Upper lobe of left lung (tissue), 6 donors: ENCODE measurements at regions not wholly inside any gene's neighbourhood (a gene's known extent, or its start where the extent isn't known, plus 50 kb on each side); places are given as distances from the start of the nearest gene placed in this dataset.

Source experiments
- ATAC-seq, 2 donors: fragments of 200-7000 bp; cut with Tn5 transposase; one replicate each; pipeline ENCODE4 v1.9.1; 2022; ENCODE audit warnings: mild to moderate bottlenecking in 2 of 2, moderate library complexity in 2 of 2; ENCODE audit not compliant: low FRiP score in 2 of 2
- DNase-seq, 2 donors: peaks; one replicate each; pipeline ENCODE4 v3.0.0-alpha.2; 2019 to 2020
- H3K27ac ChIP-seq, 4 donors: fragments of 200-600 bp; sonication (generic); one replicate each; pipeline ENCODE4 v1.5.1; 2016 to 2019
- H3K27me3 ChIP-seq, 4 donors: fragments of 200-600 bp; sonication (generic); one replicate each; pipeline ENCODE4 v1.5.1; 2017 to 2019
- H3K36me3 ChIP-seq, 4 donors: fragments of 200-600 bp; sonication (generic); one replicate each; pipeline ENCODE4 v1.5.1; 2016 to 2019
- H3K4me1 ChIP-seq, 4 donors: fragments of 200-600 bp; sonication (generic); one replicate each; pipeline ENCODE4 v1.5.1; 2018 to 2019
- H3K4me3 ChIP-seq, 4 donors: fragments of 200-600 bp; sonication (generic); one replicate each; pipeline ENCODE4 v1.5.1; 2017 to 2019; ENCODE audit warnings: mild to moderate bottlenecking in 2 of 4, moderate library complexity in 1 of 4
- H3K9me3 ChIP-seq, 4 donors: fragments of 200-600 bp; sonication (generic); one replicate each; pipeline ENCODE4 v1.5.1; 2018 to 2019
- CTCF ChIP-seq, 6 experiments: fragments of 450-650 bp in 4 of 6; fragments of 200-600 bp in 2 of 6; sonication (generic) in 2 of 6; IDR thresholded peaks; one replicate each; pipeline ENCODE4 v1.5.1; 2016 to 2019; ENCODE audit warnings: antibody characterized with exemption in 6 of 6
- EP300 ChIP-seq, 4 donors: sonication (generic); formaldehyde crosslinking; IDR thresholded peaks; one replicate each; pipeline ENCODE4 v1.5.1; 2017; ENCODE audit warnings: antibody characterized with exemption in 4 of 4, control low read depth in 2 of 4
- POLR2A ChIP-seq, 4 donors: fragments of 450-650 bp; IDR thresholded peaks; one replicate each; pipeline ENCODE4 v1.5.1; 2016 to 2017; ENCODE audit warnings: antibody characterized with exemption in 4 of 4, mild to moderate bottlenecking in 2 of 4
- POLR2AphosphoS5 ChIP-seq, 2 donors: sonication (generic); formaldehyde crosslinking; IDR thresholded peaks; one replicate each; pipeline ENCODE4 v1.5.1; 2017; ENCODE audit warnings: antibody characterized with exemption in 2 of 2
- WGBS, 2 donors: methylation state at CpG; one replicate each; pipeline ENCODE4 v1.1.5; 2017 to 2018; 5-methylcytosine and 5-hydroxymethylcytosine counted together
- donor health status: DM: no; HTN: no; CAD: no; lungs with moderate emphysema.
- donor health status: DM: no; HTN: yes; CAD: no; lungs with severe emphysema.

GRCh38 chr18:32598144-32598543 is 127.5 kb upstream of the GAREM1 start:
- TF ChIP-seq CTCF (IDR thresholded peaks at IDR 0.05) = no peak
- TF ChIP-seq EP300 (IDR thresholded peaks at IDR 0.05) = no peak
- TF ChIP-seq POLR2A (IDR thresholded peaks at IDR 0.05) = no peak
- no peak overlapping the region for H3K4me3 ChIP-seq
- ATAC-seq (no peak), DNase-seq (no peak)
- H3K27ac ChIP-seq = no peak overlapping the region
- H3K4me1 ChIP-seq = no peaks in the 10 kb centered on the region
- no peaks in the 10 kb centered on the region for H3K27me3 ChIP-seq
- 85 to 87% methylated on average over 3 of the region's 3 CpGs for whole genome bisulfite sequencing, 2 donors
- no peaks in the 10 kb centered on the region for H3K36me3 ChIP-seq
- no peaks in the 10 kb centered on the region for H3K9me3 ChIP-seq

- H3K36me3 ChIP-seq = no peaks in the 10 kb centered on the region
- no peak overlapping the region for H3K27ac ChIP-seq
- 48 to 49% methylated on average over 2 of the region's 2 CpGs for WGBS, 2 donors
- H3K4me3 ChIP-seq = no peak overlapping the region
- ATAC-seq (no peak), DNase-seq (no peak)
- H3K4me1 ChIP-seq = no peaks in the 10 kb centered on the region
- H3K27me3 ChIP-seq = no peaks in the 10 kb centered on the region
- H3K9me3 ChIP-seq = no peaks in the 10 kb centered on the region
- TF ChIP-seq CTCF (IDR thresholded peaks at IDR 0.05) (no peak), EP300 (IDR thresholded peaks at IDR 0.05) (no peak), POLR2AphosphoS5 (IDR thresholded peaks at IDR 0.05) (no peak), POLR2A (IDR thresholded peaks at IDR 0.05) (no peak)
Observed at GRCh38 chr18:32596501-32596900, 125.8 kb upstream of the GAREM1 start.

- ATAC-seq (no peak), DNase-seq (no peak)
- WGBS, 2 donors = 61 to 83% methylated on average over 3 of the region's 3 CpGs
- no peaks in the 10 kb centered on the region for H3K27me3 ChIP-seq
- H3K36me3 ChIP-seq = no peaks in the 10 kb centered on the region
- H3K27ac ChIP-seq = no peak overlapping the region
- no peak for TF ChIP-seq POLR2AphosphoS5 (IDR thresholded peaks at IDR 0.05)
- no peaks in the 10 kb centered on the region for H3K4me1 ChIP-seq
- no peak overlapping the region for H3K4me3 ChIP-seq
- H3K9me3 ChIP-seq = no peaks in the 10 kb centered on the region
Observed at GRCh38 chr18:32595832-32596231, 125.2 kb upstream of the GAREM1 start.

- H3K36me3 ChIP-seq = no peaks in the 10 kb centered on the region
Observed at GRCh38 chr18:32588191-32588590, 117.5 kb upstream of the GAREM1 start.

GRCh38 chr18:32583431-32583830 is 112.7 kb upstream of the GAREM1 start:
- H3K4me1 ChIP-seq = no peaks in the 10 kb centered on the region
- H3K27ac ChIP-seq = no peak overlapping the region
- ATAC-seq = no peak
- WGBS, 2 donors = 89 to 96% methylated on average over 1 of the region's 1 CpG
- no peak for DNase-seq
- H3K27me3 ChIP-seq = no peaks in the 10 kb centered on the region
- TF ChIP-seq POLR2AphosphoS5 (IDR thresholded peaks at IDR 0.05) (no peak), CTCF (IDR thresholded peaks at IDR 0.05) (no peak), POLR2A (IDR thresholded peaks at IDR 0.05) (no peak), EP300 (IDR thresholded peaks at IDR 0.05) (no peak)
- H3K4me3 ChIP-seq = no peak overlapping the region
- H3K36me3 ChIP-seq = no peaks in the 10 kb centered on the region
- H3K9me3 ChIP-seq = no peaks in the 10 kb centered on the region

More at GRCh38 chr18:32588191-32588590, 117.5 kb upstream of the GAREM1 start:
- no peak for DNase-seq
- H3K9me3 ChIP-seq = no peaks in the 10 kb centered on the region
- no peak overlapping the region for H3K4me3 ChIP-seq
- no peaks in the 10 kb centered on the region for H3K4me1 ChIP-seq
- no peaks in the 10 kb centered on the region for H3K27me3 ChIP-seq
- WGBS, 2 donors = 95 to 98% methylated on average over 3 to 5 of the region's 5 CpGs
- TF ChIP-seq CTCF (IDR thresholded peaks at IDR 0.05) (no peak), POLR2A (IDR thresholded peaks at IDR 0.05) (no peak), EP300 (IDR thresholded peaks at IDR 0.05) (no peak), POLR2AphosphoS5 (IDR thresholded peaks at IDR 0.05) (no peak)
- ATAC-seq = no peak
- no peak overlapping the region for H3K27ac ChIP-seq
